GM19043 (cell line): ENCODE measurements at regions not wholly inside any gene's neighbourhood (a gene's known extent, or its start where the extent isn't known, plus 50 kb on each side); places are given as distances from the start of the nearest gene placed in this dataset.
"Not testable (repeated sequence)": the region's sequence is repeated elsewhere in the genome, so short reads cannot be mapped to it uniquely, and the experiment has no call there.

ENCODE experiments used
- ATAC-seq: cut with Tn5 transposase; IDR thresholded peaks from one replicate; pipeline ENCODE4 v1.9.1; 2021; ENCODE audit warnings: low read depth; ENCODE audit not compliant: unreplicated experiment

DNA sequence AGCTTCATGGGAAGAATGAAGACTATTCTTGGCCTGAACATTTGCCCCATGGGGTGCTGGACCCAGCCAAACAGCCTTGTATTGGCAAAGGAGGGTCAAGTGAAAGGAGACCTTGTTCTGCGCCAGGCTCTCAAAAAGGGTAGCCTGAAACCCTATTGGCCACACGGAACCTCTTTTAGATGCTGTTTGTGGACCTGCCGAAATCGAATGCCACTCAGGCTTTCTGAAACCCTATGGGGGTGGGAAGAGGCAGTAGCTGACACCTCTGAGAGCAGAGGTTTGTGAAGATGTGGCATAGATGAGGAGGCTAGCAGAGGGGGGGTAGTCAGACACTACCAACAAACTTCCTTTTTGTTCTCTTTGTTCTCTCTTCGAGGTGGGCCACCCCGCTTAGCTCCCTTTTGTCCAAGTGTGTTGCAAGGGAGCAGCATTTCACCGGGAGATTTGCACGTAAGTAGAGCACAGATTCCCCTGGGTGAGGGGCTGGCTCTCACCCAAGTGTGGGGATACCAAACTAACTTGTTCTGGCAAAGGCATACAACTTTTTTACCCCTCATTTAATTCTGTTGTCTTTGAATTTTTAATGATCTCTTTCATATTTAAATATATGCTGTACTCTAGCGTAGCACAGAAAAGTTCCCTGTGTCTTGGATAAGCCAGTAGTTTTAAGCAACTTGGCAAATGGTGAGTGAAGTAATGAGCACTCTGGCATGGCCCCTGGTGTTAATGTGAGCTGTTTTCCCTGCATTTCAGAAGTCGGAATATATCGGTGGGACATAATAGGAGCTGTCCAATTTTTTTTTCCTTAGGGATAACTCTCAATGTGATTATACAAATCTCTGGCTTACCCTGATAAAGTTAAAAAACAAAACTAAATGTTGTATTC, 107.7 kb downstream of the SEPTIN7 start:
- ATAC-seq: no peak

DNA sequence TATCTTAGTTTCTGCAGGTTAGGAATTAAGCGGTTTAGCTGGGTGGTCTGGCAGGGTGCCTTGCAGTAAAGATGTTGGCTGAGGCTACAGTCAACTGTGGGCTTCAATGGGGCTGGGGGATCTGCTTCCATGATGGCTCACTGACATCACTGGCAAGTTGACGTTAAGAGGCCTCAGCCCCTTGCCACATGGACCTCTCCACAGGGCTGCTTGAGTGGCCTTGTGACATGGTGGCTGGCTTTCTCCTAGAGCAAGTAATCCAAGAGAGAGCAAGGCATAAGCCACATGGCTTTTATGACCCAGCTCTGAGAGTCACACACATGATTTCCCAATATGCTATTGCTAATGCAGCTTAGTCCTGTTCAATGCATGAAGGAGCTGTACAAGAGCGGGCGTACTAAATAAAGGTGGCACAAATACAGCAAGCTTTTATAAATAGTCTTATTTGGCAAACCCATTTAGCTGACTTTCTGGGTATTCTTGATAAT, 109.1 kb downstream of the SEPTIN7 start:
- ATAC-seq: no peak

DNA sequence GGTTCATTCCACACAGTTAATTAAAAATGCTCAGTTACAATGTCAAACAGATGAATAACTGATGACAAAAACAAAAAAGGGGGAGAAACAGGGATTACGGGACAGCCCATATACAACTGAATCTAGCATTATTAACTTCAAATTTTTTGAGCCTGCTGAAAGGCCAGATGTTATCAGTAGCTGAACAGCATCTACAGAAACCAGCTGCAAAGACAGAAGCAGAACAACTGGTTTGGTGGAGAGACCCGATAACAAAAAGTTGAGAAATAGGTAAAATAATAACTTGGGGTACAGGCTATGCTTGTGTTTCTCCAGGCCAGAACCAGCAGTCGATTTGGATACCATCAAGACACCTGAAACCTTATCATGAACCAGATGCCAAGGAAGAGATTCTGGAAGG, 109.8 kb downstream of the SEPTIN7 start:
- not testable (repeated sequence) for ATAC-seq

DNA sequence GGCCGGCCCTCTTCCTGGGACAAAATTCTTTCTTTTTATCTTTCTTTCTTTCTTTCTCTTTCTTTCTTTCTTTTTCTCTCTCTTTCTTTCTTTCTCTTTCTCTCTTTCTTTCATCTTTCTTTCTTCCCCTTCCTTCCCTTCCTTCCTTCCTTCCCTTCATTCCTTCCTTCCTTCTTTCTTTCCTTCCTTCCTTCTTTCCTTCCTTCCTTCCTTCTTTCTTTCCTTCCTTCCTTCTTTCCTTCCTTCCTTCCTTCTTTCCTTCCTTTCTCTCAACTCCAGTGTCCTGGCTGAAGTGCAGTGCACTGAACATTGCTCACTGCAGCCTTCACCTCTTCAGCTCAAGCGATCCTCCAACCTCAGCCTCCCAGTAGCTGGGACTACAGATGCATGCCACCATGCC, 112.5 kb downstream of the SEPTIN7 start:
- not testable (repeated sequence) for ATAC-seq

DNA sequence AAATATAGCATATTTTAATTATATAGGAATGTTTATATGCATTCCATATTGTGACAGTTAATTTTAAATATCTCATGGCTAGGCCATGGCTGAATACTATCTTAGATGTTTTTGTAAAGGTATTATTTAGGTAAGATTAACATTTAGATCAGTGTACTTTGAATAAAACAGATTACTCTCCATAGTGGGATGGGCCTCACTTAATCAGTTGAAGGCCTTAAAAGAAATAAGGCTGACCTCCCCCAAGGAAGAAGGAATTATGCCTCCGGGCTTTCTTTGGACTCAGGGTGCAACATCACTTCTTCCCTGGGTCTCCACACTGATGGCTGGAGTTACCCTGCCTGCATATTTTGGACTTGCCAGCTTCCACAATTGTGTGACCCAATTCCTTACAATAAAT, 113.4 kb downstream of the SEPTIN7 start:
- not testable (repeated sequence) for ATAC-seq

DNA sequence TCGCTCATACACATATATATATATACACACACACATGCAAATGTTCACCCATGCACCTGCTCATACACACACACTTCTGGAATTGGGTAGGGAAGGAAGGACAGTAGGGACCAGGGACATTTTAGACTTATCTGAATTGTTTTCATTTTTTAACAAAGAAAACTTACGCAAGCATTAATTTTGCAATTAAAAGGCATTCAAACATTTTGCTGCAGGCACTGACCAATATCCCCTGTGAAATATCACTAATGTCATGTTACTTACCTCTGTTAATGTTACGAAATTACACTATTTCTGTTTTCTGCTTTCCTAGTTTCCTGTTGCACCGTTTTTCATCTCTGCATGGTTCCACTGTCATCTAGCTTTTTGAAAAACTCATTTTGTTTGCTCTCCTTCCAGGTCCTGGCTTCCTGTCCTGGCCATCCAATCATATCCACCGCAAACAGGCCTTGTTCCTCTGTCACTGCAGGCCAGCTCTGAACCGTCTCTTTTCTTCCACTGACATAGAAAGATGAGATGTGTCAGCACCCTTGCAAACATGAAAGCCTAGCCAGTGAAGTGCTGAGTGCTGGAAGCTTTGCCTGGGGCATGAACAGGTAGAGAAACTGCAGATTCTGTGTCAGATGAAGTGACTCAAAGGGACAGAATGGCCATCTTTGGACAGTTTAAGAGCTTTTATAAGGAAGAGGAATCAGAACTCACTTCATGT, 114.5 kb downstream of the SEPTIN7 start:
- not testable (repeated sequence) for ATAC-seq

DNA sequence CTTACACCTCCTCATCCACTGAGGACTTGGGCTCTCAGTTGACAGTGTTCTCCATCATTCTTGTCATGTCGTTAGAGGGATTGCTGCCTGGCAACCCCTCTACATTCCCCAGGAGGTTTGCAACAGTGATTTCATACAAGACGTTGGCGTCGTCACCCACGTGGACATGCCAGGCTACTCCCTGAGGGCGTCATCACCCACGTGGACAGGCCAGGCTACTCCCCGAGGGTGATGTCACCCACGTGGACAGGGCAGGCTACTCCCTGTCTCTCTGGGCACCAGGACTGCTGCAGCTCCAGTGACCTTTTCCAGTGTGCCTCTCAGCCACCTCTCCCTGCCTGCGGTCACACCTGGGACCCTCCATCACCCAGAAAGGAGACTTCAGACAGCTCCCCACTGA, 117.4 kb downstream of the SEPTIN7 start:
- ATAC-seq: not testable (repeated sequence)

DNA sequence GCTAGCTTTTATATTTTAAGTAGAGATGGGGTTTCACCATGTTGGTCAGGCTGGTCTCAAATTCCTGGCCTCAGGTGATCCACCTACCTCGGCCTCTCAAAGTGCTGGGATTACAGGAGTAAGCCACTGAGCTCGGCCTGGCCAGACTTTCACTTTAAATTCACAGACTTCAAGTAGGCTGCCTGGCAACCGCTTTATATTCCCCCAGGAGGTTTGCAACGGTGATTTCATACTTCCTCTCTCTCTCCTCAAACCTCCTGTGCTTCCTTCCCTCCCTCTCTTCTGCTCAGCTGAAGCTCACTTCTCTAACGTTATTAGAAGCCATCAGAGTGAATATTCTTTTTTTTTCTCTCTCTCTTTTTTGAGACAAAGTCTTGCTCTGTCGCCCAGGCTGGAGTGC, 118.8 kb downstream of the SEPTIN7 start:
- peak; percentile 82 for ATAC-seq

DNA sequence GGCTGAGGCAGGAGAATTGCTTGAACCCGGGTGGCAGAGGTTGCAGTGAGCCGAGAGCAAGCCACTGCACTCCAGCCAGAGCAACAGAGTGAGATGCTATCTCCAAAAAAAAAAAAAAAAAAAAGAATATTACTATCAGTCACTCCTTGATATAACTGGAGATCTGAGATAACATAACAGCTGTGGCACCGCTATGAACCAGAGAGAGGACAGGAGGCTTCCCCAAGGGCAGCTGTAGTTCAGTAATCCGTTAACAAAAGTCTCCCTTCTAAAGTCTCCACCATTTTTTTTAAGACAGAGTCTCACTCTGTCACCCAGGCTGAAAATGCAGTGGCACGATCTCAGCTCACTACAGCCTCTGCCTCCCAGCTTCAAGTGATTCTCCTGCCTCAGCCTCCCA, 120.5 kb downstream of the SEPTIN7 start:
- ATAC-seq: not testable (repeated sequence)

DNA sequence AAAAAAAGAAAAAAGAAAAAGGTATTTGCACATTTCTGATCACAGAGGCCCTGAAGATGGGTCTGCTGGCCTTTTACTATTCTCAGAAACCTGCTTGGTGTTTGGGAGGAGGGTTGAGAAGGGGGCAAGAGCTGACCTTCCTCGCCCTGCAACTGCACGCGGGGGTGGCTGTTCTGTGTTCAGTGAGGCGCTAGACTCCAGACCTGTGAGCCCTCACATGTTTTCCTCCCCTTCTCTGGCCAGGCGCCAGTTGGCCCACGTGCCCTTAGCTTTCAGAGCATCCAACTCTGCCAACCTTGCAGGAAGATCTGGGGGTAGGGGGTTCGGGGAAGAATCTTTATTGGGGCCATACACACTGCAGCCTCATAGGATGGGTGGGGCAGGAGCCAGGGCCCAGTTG, 123.8 kb downstream of the SEPTIN7 start:
- ATAC-seq: not testable (repeated sequence)

DNA sequence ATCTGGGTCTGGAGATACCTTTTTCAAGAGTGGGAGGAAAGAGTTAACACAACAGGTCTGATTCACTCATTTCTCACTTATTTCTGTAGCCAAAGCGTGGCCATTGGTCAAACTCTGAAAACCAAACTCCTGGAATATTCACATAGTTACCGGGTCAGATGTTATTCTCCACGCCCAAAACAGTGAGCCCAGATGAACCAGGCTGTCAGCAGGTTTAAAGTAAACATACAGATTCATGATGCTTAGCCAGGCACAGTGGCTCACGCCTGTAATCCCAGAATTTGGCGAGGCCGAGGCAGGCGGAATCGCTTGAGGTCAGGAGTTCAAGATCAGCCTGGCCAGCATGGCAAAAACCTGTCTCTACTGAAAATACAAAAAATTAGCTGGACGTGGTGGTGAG, 126.1 kb downstream of the SEPTIN7 start:
- ATAC-seq: not testable (repeated sequence)

DNA sequence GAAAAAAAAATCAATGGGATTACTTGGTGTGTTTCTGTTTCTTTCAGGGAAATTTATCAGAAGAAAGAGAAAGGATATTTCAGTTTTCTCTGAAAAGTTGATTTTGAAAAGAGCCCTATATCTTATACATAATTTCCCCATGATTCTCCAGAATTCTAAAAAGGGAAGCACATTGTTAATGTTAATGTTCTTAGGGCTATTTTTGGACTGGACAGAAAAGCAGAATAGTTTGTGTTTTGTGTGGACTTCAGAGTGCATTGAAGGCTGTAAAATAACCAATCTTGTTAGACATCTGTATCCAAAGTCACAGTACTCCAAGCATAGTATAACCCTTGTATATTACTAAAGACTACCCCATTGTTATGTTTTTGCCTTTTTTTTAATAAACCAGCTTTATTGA, 130.3 kb downstream of the SEPTIN7 start:
- ATAC-seq: not testable (repeated sequence)

DNA sequence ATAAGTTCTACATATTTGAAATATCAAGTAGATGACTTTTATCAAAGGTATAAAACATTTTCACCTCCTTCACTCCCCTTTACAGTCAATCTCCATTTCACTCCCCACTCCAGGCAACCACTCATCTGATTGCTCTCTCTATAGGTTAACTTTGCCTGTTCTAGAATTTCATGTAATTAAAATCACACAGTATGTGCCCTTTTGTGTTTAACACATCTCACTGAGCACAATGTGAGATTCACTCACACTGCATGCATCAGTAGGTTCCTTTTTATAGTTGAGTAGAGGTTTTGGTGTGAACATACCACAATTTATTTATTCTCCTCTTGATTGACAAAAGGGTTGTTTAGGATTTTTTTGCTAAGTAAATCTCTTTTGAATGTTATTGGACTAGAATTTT, 130.7 kb downstream of the SEPTIN7 start:
- not testable (repeated sequence) for ATAC-seq

DNA sequence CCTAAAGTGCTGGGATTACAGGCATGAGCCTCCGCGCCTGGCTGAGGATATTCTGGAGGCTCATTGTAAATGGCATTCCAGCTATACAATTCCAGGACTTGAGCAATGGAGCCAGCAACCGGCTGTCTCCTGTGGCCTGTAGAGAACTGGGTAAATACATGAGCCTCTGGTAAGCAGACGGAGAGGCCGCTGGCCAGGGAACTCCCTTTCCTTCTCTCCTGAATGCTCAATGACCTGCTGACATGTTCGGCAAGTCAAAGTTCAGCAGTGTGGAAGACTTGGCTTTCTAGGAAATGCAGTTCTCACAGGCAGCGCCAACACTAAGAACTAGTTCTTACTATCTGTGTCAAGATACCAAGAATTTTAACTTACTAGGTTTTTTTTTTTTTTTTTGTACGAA, 139.8 kb downstream of the SEPTIN7 start:
- ATAC-seq: not testable (repeated sequence)

DNA sequence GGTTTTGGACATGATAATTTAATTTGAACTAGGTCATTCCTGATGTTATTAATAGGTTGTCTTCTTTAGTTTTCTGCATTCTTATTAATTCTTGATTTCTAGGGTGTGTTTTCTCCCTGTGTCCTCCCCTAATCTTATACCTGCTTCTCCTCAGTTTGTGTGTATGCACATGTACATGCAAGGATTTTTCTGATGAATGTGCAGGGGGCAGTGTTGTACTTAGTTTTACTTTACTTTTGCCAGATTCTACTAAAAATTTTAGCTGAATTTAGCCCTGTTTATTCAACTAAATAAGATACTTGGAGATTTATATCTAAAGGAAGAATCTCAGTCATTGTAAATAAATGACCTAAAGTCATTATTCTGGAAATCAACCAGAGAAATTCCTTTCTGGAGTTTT, 144.8 kb downstream of the SEPTIN7 start:
- ATAC-seq: not testable (repeated sequence)

DNA sequence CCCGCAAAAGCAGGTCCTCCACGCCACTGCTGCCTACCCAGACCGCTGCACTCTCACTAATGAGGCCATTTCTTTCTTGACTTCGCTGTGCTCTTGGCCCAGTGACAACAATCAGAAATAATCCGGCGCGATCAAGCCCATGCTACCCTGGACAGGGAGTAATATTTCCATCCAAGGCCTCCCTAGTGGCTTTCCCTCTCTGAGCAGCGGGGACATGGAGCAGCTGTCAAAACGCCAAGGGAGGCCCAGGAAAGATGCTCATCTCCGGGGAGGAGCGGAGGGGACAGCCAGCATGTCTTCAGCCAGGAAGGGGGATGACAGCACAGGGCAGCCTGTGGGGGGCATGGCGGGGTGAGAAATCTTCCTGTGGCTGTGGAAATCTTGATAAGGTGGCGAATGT, 154.9 kb downstream of the SEPTIN7 start:
- ATAC-seq: not testable (repeated sequence)

DNA sequence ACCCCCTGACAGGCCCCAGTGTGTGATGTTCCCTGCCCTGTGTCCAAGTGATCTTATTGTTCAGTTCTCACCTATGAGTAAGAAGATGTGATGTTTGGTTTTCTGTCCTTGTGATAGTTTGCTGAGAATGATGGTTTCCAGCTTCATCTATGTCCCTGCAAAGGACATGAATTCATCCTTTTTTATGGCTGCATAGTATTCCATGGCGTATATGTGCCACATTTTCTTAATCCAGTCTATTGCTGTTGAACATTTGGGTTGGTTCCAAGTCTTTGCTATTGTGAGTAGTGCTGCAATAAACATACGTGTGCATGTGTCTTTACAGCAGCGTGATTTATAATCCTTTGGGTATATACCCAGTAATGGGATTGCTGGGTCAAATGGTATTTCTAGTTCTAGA, 156.1 kb downstream of the SEPTIN7 start:
- not testable (repeated sequence) for ATAC-seq

DNA sequence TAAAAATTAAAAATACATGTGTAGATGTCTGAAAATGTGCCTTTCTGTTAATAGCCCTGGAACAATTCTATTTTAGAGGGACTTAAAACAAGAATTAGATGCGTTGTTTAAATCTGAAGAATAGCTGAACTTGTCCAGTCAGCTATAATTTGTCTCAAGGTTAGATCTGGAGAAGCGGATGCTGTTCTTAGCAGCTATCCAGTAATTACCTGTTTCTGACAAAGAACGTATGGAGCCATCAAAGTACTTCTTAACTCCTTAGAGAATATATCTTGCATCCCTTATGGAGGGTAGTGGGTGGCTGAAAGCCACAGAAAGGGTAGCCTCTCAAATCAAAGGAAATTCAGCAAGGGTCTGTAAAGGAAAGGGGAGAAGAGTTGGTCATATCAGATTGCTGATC, 160.4 kb downstream of the SEPTIN7 start:
- not testable (repeated sequence) for ATAC-seq

DNA sequence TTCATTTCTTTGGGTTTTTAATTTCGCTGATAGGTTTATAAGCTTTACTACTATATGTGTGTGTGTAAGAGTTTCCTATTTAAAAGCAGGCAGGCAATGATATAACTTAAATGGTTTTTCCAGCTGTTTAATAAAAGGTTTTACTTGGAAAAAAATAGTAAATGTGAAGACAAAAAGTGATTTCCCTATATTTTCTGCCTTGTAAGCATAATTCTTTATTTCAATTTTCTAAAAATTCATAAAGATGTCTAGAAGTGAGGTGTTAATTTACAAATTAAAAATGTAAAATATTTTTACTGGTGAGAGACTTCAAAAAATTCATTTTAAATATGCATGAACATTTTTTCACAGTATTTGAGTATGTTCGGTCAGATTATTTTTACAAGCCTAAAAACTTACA, 161.8 kb downstream of the SEPTIN7 start:
- not testable (repeated sequence) for ATAC-seq

DNA sequence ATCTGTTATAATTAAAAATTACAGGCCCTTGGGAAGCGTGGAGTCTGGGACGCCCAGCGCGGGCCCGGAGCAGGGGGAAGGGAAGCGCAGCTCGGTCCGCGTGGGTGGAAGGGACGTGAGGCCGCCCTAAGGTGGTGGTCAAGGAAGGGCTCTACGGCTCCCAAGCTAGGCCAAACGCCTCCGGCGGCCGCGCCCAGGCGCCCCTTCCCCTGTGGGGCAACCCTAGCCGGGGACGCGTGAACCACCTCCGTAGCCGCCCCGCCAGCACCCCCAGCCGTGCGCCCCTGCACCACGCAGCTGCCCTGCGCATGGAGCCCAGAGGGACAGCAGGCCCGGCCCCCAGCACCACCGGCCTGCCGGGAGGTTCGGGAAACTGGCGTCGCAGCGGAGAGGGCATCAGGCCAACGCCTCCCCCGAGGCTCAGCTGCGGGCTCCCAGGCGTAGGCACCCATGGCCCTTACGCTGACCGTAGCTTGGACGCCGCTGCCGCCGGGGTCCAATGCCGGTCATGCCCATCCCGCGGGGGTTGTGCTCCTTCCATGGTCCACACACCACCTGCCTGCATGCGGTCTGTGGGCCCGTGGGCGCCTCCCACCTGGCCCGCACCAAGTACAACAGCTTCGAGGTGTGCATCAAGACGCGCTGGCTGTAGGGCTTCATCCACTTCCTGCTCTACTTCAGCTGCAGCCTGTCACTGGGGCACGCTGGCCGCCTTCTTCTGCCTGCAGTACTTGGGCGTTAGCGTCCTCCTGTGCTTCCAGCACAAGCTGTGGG, 166.7 kb downstream of the SEPTIN7 start:
- ATAC-seq: no peak
